ENCODE measurements at regions not wholly inside any gene's neighbourhood (a gene's known extent, or its start where the extent isn't known, plus 50 kb on each side); places are given as distances from the start of the nearest gene placed in this dataset.

GRCh38 chr11:95353706-95354105 is 122.7 kb upstream of the SESN3 start:
- DNase-seq (ENCODE audit: low read depth in 2 of 2): no peak

DNA sequence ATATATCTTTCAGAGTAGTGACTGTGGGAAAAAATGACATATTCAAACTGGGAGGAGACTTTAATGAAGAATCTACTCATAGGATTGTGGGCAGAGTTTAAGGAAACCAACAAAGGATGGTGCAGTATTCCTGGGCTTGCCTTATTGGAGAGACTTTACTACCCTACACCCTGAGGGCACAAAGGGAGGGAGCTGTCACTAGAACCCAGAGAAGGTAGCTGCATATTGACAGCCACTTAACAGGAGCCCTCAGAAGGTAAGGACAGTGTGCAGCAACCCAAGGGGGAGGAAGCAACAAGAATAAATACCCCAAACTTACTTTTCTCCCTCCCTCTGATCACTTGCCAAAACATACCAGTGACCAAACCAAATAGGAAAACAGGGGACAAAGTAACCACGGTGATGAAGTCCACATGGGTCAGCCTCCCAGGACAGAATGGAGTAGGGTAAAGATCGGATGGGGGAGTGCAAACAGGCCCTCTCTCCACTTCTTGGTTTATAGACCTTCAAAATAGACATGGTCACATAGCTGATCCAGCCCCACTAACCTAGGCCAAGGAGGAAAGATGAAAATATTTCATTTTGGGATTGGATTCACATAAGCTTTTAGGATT is 121.8 kb upstream of the SESN3 start:
- DNase-seq (ENCODE audit: low read depth in 2 of 2): no peak

DNA sequence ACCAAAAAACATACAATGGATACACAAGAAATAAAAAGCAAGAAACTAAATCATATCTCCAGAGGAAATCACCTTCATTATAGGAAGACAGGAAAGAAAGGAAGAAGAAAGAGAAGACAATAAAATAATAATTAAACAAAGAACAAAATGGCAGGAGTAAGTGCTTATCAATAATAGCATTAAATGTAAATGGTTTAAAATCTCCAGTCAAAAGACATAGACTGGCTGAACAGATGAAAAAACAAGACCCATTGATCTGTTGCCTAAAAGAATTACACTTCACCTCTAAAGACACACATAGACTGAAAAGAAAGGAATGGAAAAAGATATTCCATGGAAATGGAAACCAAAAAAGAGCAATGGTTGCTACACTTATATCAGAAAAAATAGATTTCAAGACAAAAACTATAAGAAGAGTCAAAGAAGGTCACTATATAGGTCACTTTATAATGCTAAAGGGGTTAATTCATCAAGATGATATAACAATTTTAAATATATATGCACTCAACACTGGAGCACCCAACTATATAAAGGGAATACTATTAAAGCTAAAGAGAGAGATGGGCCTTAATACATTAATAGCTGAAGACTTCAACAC is 118.4 kb upstream of the SESN3 start:
- DNase-seq (ENCODE audit: low read depth in 2 of 2): no peak

DNA sequence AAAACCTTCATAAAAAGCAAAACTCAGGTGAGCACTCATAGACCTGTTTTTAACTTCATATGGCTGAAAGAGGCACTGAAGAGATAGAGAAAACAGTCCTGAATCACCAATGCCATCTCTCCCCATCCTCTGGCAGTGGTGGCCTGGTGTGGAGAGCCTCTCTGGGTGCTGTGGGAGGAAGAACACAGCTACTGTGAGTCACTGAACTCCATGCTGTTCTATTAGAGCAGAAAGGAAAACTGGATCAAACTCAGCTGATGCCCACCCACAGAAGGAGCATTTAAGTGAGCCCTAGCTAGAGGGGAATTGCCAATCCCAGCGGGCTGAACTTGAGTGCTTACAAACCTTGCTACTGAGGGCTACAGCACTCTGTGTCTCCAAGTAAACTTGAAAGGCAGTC is 115.3 kb upstream of the SESN3 start:
- DNase-seq (ENCODE audit: low read depth in 2 of 2): no peak

- no peak for DNase-seq (ENCODE audit: low read depth in 2 of 2)
These were observed 114.6 kb upstream of the SESN3 start for GRCh38 chr11:95345651-95346050.

DNA sequence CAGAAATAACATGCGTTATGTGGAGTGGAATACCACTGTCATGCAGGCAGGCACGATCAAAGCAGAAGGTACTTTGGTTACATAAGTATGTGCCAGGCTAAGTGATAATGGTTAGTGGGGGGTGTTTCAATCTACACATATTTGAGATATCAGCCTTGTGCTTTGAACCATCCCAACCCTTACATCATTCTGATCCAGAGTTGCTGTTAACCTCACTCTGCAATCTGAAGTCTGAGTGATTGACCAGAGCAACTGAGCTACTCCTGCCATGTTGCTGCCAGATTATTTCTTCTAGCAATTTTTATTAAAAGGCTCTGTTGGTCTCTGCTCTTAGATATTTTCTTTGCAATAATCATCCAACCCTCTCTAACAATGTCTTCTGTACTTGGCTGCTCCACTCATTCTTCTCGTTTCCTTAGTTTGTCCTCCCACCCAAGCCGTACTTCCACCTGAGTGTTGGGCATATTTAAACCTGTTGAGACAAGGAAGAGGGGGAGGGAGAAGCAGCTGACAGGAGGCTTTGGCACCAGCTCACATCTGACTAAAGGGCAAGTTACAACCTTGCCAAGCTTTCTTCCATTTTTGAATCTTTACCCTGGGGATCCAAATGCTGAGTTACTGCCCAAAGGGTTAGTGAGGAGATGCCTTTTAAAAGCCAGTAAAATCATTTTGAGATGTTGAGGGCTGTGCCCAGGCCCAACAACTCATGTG is 114.1 kb upstream of the SESN3 start:
- DNase-seq (ENCODE audit: low read depth in 2 of 2): no peak

DNA sequence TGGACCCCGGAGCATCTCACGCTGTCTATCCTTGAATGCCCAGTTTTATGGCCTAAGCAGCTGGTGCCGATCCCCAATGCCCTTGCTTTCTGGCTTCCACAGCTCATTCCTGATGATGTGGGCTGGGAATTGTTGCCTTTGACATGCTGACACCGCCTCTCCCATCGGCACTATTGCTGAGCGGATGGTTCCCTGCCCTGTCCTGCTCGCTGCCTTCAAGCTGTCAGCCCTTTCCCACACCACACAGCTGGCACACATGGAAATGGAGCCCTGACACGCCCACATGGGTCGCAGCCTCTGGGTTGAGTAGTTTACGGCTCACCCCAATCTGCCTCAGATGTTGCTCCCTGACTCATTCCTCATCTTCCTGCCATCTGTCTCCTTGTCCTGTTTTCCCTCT is 110.2 kb upstream of the SESN3 start:
- no peak for DNase-seq (ENCODE audit: low read depth in 2 of 2)

GRCh38 chr11:95339086-95339901 is 108.3 kb upstream of the SESN3 start:
- no peak for DNase-seq (ENCODE audit: low read depth in 2 of 2)

GRCh38 chr11:95338430-95338991 is 107.5 kb upstream of the SESN3 start:
- no peak for DNase-seq (ENCODE audit: low read depth in 2 of 2)

DNA sequence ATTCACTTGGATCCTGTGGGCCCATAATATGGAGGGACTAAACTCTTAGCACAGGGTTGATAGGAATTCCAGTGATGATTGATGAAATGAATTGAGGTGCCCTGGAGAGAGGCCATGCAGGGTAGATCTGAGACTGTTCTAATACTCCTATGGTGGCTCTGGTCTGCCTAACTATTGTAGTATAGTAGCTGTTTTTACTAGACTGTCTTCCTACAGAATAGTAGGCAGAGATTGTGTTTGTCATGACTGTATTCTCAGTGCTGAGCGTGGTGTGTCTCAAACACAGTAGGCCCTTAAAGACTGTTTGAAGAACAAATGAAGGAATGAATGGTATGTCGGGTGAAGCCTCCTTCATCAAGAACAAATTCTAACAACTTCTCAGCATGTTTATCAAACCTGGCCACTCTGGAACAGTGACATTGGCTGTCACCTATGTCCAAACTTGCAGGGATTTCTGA is 107.0 kb upstream of the SESN3 start:
- no peak for DNase-seq (ENCODE audit: low read depth in 2 of 2)

GRCh38 chr11:95337175-95337957 is 106.4 kb upstream of the SESN3 start:
- DNase-seq (ENCODE audit: low read depth in 2 of 2): peak in 1 of 2 donors; percentile 17

DNA sequence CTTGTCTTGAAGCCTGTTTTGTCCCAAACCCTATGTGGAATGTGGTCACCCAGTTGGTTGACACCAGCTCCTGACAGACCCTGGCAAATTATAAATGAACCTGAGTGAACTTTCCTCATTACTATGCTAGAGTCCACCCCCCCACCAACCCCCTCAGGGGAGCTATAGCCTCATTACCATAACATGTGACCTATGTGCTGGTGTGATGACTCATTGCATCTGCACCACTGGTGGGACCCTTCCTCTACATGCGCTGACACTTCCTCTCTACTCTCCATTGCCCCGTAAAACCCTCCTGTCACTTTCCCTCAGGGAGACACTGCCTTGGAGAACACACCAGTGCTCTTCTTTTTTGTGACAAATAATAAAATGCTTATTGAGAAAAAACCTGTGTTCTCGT is 105.0 kb upstream of the SESN3 start:
- no peak for DNase-seq (ENCODE audit: low read depth in 2 of 2)

DNA sequence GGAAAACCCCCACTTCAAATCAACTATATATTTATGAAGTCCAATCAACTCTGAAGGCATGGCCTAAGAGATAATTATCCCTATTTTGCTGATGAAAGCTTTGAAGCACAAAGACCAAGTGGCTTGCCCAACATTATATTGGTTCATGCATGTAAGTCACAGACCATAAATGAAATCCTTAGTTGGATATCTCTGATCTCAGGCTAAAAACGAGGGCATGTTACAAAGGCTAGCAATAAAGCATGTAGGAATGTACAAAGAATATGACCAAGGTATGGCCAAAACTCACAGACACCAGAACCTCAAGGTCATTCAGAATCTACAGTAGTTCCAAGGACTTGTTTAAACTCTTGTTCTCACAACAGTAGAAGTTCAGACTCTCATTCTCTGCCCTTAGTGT is 100.2 kb upstream of the SESN3 start:
- DNase-seq (ENCODE audit: low read depth in 2 of 2): no peak

- DNase-seq (ENCODE audit: low read depth in 2 of 2): no peak
These were observed 99.3 kb upstream of the SESN3 start for GRCh38 chr11:95330302-95330701.

- DNase-seq (ENCODE audit: low read depth in 2 of 2): no peak
These were observed 96.4 kb upstream of the SESN3 start for GRCh38 chr11:95327273-95327948.

DNA sequence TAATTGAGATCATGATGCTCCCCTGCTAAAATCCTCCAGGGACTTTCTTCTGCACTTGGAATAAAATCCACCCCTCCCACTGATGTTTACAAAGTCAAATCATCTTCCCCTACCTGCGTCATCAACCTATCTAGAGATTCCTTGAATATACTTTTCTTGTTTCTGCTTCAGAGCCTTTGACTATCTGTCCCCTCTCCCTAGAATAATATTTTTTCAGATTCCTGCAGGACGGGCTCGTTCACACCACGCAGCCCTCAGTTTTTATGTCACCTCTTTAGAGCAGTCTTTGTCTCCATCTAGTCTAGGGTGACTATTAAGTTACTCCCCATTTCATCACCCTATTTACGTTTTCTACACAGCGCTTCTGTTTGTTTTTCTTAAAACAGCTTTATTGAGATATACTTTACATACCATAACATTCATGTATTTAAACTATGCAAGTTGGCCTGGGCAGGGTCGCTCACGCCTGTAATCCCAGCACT is 94.8 kb upstream of the SESN3 start:
- no peak for DNase-seq (ENCODE audit: low read depth in 2 of 2)

DNA sequence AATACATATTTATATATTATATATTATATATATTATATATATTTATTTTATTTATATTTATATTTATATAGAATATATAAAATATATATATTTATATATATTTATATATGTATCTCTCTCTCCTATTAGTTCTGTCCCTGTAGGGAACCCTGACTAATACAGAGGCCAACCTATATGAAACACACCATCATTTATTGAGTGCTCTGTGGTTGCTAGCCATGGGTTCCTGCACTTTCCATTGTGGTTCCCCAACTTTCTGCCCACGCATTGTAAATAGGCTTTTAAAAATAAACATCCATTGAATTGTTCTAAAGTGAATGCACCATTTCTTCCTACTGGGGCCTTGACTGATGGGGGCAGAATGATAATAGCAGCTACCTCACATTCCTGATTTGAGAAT is 93.8 kb upstream of the SESN3 start:
- DNase-seq (ENCODE audit: low read depth in 2 of 2): no peak

GRCh38 chr11:95322539-95322938 is 91.5 kb upstream of the SESN3 start:
- no peak for DNase-seq (ENCODE audit: low read depth in 2 of 2)

DNA sequence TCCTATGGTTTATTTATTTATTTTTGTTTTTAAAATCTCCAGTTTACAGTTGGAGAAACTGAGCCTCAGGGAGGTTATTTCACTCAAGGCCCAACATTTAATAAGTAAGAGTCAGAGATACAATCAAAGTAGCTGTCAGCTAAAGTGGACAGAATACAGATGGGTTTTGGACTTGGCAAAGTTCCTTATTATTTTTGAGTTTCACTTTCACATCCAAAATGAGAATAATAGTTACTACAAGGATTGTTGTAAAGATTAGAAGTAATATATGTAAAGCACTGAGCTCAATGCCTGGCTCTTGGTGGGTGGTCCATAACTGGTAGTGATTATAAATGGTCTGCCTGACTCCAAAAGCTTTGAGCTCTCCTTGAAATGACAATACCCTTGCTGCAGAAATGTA is 87.5 kb upstream of the SESN3 start:
- DNase-seq (ENCODE audit: low read depth in 2 of 2): no peak

GRCh38 chr11:95308512-95309035 is 77.6 kb upstream of the SESN3 start:
- no peak for DNase-seq (ENCODE audit: low read depth in 2 of 2)
